ENCODE measurements at regions not wholly inside any gene's neighbourhood (a gene's known extent, or its start where the extent isn't known, plus 50 kb on each side); places are given as distances from the start of the nearest gene placed in this dataset.

- no peak for TF ChIP-seq CTCF (IDR thresholded peaks at IDR 0.05)
- Histone ChIP-seq H3K36me3 (no peaks in the 10 kb centered on the region), H3K27ac (no peak overlapping the region), H3K4me3 (no peak overlapping the region), H3K4me1 (no peaks in the 10 kb centered on the region), H3K27me3 (no peaks in the 10 kb centered on the region), H3K9ac (ENCODE audit: low read depth in 2 of 2, low read length in 2 of 2) (no peak overlapping the region), H3K9me3 (no peaks in the 10 kb centered on the region)
- DNase-seq = no peak
- intact Hi-C loops (cut with DNase I) = no loop called here
Observed at GRCh38 chr12:17778242-17778641, 311.8 kb downstream of the RERGL start.

GRCh38 chr12:17763366-17763765 is 326.6 kb downstream of the RERGL start:
- Histone ChIP-seq H3K4me1 (no peaks in the 10 kb centered on the region), H3K27ac (no peak overlapping the region), H3K27me3 (no peaks in the 10 kb centered on the region), H3K9me3 (no peaks in the 10 kb centered on the region), H3K4me3 (no peak overlapping the region), H3K9ac (ENCODE audit: low read depth in 2 of 2, low read length in 2 of 2) (no peak overlapping the region), H3K36me3 (no peaks in the 10 kb centered on the region)
- DNase-seq = no peak
- TF ChIP-seq CTCF (IDR thresholded peaks at IDR 0.05) = no peak
- intact Hi-C loops (cut with DNase I) = loop anchor here (2.0 kb wide), 1 partner anchor 91 kb away; no protein-coding TSS in a partner anchor

- intact Hi-C loops (cut with DNase I) = no loop called here
- Histone ChIP-seq H3K4me3 (no peak overlapping the region), H3K9me3 (no peaks in the 10 kb centered on the region), H3K27me3 (no peaks in the 10 kb centered on the region), H3K4me1 (no peaks in the 10 kb centered on the region), H3K27ac (no peak overlapping the region), H3K36me3 (no peaks in the 10 kb centered on the region), H3K9ac (ENCODE audit: low read depth in 2 of 2, low read length in 2 of 2) (no peak overlapping the region)
- DNase-seq = no peak
- no peak for TF ChIP-seq CTCF (IDR thresholded peaks at IDR 0.05)
Observed at GRCh38 chr12:17759982-17760381, 330.0 kb downstream of the RERGL start.

Data from colonic mucosa (tissue), 4 donors.